PC-3 (cell line): ENCODE measurements at regions not wholly inside any gene's neighbourhood (a gene's known extent, or its start where the extent isn't known, plus 50 kb on each side); places are given as distances from the start of the nearest gene placed in this dataset.

Source experiments
- ATAC-seq: fragments of 200-7000 bp; cut with Tn5 transposase; 2 replicates; pipeline ENCODE4 v1.9.1; 2020; ENCODE audit warnings: mild to moderate bottlenecking, moderate library complexity
- BruUV-seq: library from RNA; stranded (reverse); fragments of 400-500 nt; replicated peaks from 2 replicates; lab custom pipeline; 2021; lab: Mats Ljungman, UMichigan
- CTCF ChIA-PET: fragments of 300-600 bp; sonication (Branson Sonifier 250); formaldehyde crosslinking; loops from one replicate; lab custom pipeline; 2022; ENCODE audit warnings: antibody characterized with exemption; lab: Charles Lee
- POLR2A ChIA-PET: fragments of 300-600 bp; sonication (Branson Sonifier 250); formaldehyde crosslinking; loops from one replicate; lab custom pipeline; 2022; ENCODE audit warnings: antibody characterized with exemption; ENCODE audit not compliant: unreplicated experiment; lab: Charles Lee
- DNase-seq: peaks from one replicate; pipeline ENCODE4 v3.0.0-alpha.2; 2015
- H2AFZ ChIP-seq: fragments of 300-600 bp; sonication (generic); 2 replicates; pipeline ENCODE4 v1.6.0; 2016; ENCODE audit warnings: antibody characterized with exemption, low read length
- H3F3A ChIP-seq: fragments of 300-600 bp; sonication (generic); one replicate; pipeline ENCODE4 v1.6.0; 2017; ENCODE audit warnings: antibody characterized with exemption, low read length, control low read depth, mild to moderate bottlenecking; ENCODE audit not compliant: unreplicated experiment
- H3K27ac ChIP-seq: fragments of 300-600 bp; sonication (generic); 2 replicates; pipeline ENCODE4 v1.5.1; 2016; ENCODE audit warnings: mild to moderate bottlenecking, low read length
- H3K27me3 ChIP-seq: fragments of 300-600 bp; sonication (generic); 2 replicates; pipeline ENCODE4 v1.6.1; 2016; ENCODE audit warnings: low read length, mixed read lengths
- H3K36me3 ChIP-seq: fragments of 300-600 bp; sonication (generic); 2 replicates; pipeline ENCODE4 v1.6.1; 2016; ENCODE audit warnings: low read depth, mixed run types, low read length, mixed read lengths
- H3K4me1 ChIP-seq: fragments of 300-600 bp; sonication (generic); 2 replicates; pipeline ENCODE4 v1.5.1; 2016; ENCODE audit warnings: low read length; ENCODE audit not compliant: insufficient read depth
- H3K4me2 ChIP-seq: fragments of 300-600 bp; sonication (generic); 2 replicates; pipeline ENCODE4 v1.6.0; 2016; ENCODE audit warnings: low read length
- H3K4me3 ChIP-seq: fragments of 300-600 bp; sonication (generic); 2 replicates; pipeline ENCODE4 v1.5.1; 2016; ENCODE audit warnings: mild to moderate bottlenecking, low read length, mixed read lengths
- H3K79me2 ChIP-seq: fragments of 300-600 bp; sonication (generic); 2 replicates; pipeline ENCODE4 v1.6.1; 2017; ENCODE audit warnings: low read length, mixed read lengths
- H3K9ac ChIP-seq: fragments of 300-600 bp; sonication (generic); 2 replicates; pipeline ENCODE4 v1.6.0; 2016; ENCODE audit warnings: mild to moderate bottlenecking, low read length
- H3K9me2 ChIP-seq: fragments of 300-600 bp; sonication (generic); replicated peaks from 2 replicates; pipeline ENCODE4 v1.6.1; 2016; ENCODE audit warnings: mixed run types, low read length, mixed read lengths
- H3K9me3 ChIP-seq: fragments of 300-600 bp; sonication (generic); 2 replicates; pipeline ENCODE4 v1.6.1; 2016; ENCODE audit warnings: low read length, mixed read lengths
- H4K20me1 ChIP-seq: fragments of 300-600 bp; sonication (generic); 2 replicates; pipeline ENCODE4 v1.6.1; 2016; ENCODE audit warnings: low read length, mixed read lengths
- CTCF ChIP-seq: fragments of 300-600 bp; sonication (generic); conservative IDR thresholded peaks from 2 replicates; pipeline ENCODE4 v1.5.1; 2017; ENCODE audit warnings: antibody characterized with exemption, low read depth, mild to moderate bottlenecking, low read length
- EZH2 ChIP-seq: fragments of 300-600 bp; sonication (generic); IDR thresholded peaks from one replicate; pipeline ENCODE4 v1.6.1; 2017; ENCODE audit warnings: antibody characterized with exemption, mild to moderate bottlenecking, low read length; ENCODE audit not compliant: unreplicated experiment
- EZH2phosphoT487 ChIP-seq: fragments of 300-600 bp; sonication (generic); IDR thresholded peaks from 2 replicates; pipeline ENCODE4 v1.6.1; 2018; ENCODE audit warnings: mild to moderate bottlenecking, antibody characterized with exemption, low read length, borderline replicate concordance
- intact Hi-C: fragments of 100-400 bp; cut with micrococcal nuclease; formaldehyde crosslinking; loops from 2 replicates; pipeline ENCODE4 v1.9.0; 2023

GRCh38 chr2:4838626-4839025 is 853.6 kb upstream of the SOX11 start:
- ATAC-seq, result no peak
- no peak overlapping the region for H3K4me3 ChIP-seq
- no peaks in the 10 kb centered on the region for H3K27me3 ChIP-seq
- no TSS peak for BruUV-seq
- H3K9me2 ChIP-seq, result no peaks in the 10 kb centered on the region
- no peaks in the 10 kb centered on the region for H3K79me2 ChIP-seq
- H3K4me1 ChIP-seq, result no peaks in the 10 kb centered on the region
- H3K9me3 ChIP-seq, result no peaks in the 10 kb centered on the region
- no peaks in the 10 kb centered on the region for H3K36me3 ChIP-seq
- H2AFZ ChIP-seq, result no peak overlapping the region
- ChIA-PET CTCF (no interaction called here), POLR2A (no interaction called here)
- no peak for DNase-seq
- H3F3A ChIP-seq, result no peaks in the 10 kb centered on the region
- H3K27ac ChIP-seq, result no peak overlapping the region
- intact Hi-C loops, result no loop called here
- H4K20me1 ChIP-seq, result no peaks in the 10 kb centered on the region
- no peak overlapping the region for H3K9ac ChIP-seq
- H3K4me2 ChIP-seq, result no peak overlapping the region
- TF ChIP-seq CTCF (no peak), EZH2phosphoT487 (no peak), EZH2 (no peak)

- no peaks in the 10 kb centered on the region for H3K79me2 ChIP-seq
- DNase-seq, result no peak
- no peak overlapping the region for H2AFZ ChIP-seq
- no peak for ATAC-seq
- no peak for TF ChIP-seq CTCF
- TF ChIP-seq EZH2phosphoT487, result no peak
- TF ChIP-seq EZH2, result no peak
- ChIA-PET POLR2A (interaction anchor here (0.6 kb wide), 1 partner anchor 154 kb away, joined by 3 read pairs; no protein-coding TSS in a partner anchor), CTCF (no interaction called here)
- no peaks in the 10 kb centered on the region for H3K36me3 ChIP-seq
- H4K20me1 ChIP-seq, result no peaks in the 10 kb centered on the region
- no peak overlapping the region for H3K9ac ChIP-seq
- BruUV-seq, result no TSS peak
- peaks cover 8% of the 10 kb centered on the region; the same call in 1 of the 2 replicates for H3K27me3 ChIP-seq
- no peaks in the 10 kb centered on the region for H3K9me2 ChIP-seq
- H3K4me2 ChIP-seq, result no peak overlapping the region
- H3K4me3 ChIP-seq, result no peak overlapping the region
- H3K9me3 ChIP-seq, result no peaks in the 10 kb centered on the region
- intact Hi-C loops, result no loop called here
- no peaks in the 10 kb centered on the region for H3K4me1 ChIP-seq
- no peak overlapping the region for H3K27ac ChIP-seq
- H3F3A ChIP-seq, result no peaks in the 10 kb centered on the region
These were observed 851.4 kb upstream of the SOX11 start for GRCh38 chr2:4840791-4841190.

DNA sequence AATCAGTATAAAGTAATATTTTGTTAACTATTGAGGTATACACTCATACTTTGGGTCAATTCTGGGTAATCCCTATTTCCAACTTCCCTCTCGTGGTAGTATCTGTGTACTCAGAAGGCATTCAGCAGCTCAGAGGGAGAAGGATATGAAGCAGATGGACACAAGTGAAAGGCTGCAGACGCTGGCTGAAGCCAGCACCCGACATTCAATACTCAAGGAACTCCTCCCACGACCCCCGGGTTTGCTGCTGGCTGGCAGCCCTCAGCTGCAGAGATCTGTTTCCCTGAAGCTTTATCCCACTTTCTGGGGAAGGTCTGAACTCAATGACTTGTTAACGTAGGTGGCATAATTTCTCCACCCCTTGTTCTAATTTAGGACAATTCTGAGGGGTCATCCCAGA is 847.3 kb upstream of the SOX11 start:
- no peak overlapping the region for H3K9ac ChIP-seq
- H3K27me3 ChIP-seq, result peaks cover 8% of the 10 kb centered on the region; the same call in 1 of the 2 replicates
- H3K27ac ChIP-seq, result no peak overlapping the region
- no peaks in the 10 kb centered on the region for H3K9me3 ChIP-seq
- TF ChIP-seq EZH2phosphoT487 (no peak), EZH2 (no peak), CTCF (no peak)
- H2AFZ ChIP-seq, result no peak overlapping the region
- BruUV-seq, result no TSS peak
- no peaks in the 10 kb centered on the region for H3K79me2 ChIP-seq
- H3K4me1 ChIP-seq, result no peaks in the 10 kb centered on the region
- POLR2A ChIA-PET, result no interaction called here
- H3K4me3 ChIP-seq, result no peak overlapping the region
- no peaks in the 10 kb centered on the region for H3K36me3 ChIP-seq
- no peaks in the 10 kb centered on the region for H3K9me2 ChIP-seq
- intact Hi-C loops, result no loop called here
- CTCF ChIA-PET, result no interaction called here
- no peaks in the 10 kb centered on the region for H3F3A ChIP-seq
- no peak overlapping the region for H3K4me2 ChIP-seq
- DNase-seq, result no peak
- H4K20me1 ChIP-seq, result no peaks in the 10 kb centered on the region
- ATAC-seq, result no peak
